ENCODE measurements at regions not wholly inside any gene's neighbourhood (a gene's known extent, or its start where the extent isn't known, plus 50 kb on each side); places are given as distances from the start of the nearest gene placed in this dataset.

DNA sequence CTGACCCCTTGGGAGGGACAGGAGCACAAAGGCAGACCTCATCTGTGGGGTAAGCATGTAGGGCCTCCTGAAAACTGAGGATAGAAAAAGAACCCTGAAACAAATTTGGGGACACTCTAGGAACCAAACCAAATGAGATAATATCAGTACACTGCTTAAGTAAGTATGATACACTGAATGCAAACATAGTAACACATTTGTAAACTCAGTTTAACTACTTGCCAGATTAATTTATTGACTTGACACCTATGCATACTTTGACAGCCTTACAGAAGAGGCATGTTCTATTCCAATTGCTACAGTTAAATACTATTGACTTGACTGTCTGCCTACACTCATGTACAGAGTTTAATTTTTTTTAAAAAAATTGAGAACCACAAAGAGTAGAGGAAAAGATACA lies 1070.8 kb upstream of the SEMA6A start:
- H3K9me3 ChIP-seq (replicated peaks; ENCODE audit: control insufficient read depth, insufficient read depth, low read length) = no peaks in the 10 kb centered on the region
- ChIA-PET POLR2A (no interaction called here), CTCF (no interaction called here)
- H3K9me1 ChIP-seq (replicated peaks; ENCODE audit: control insufficient read depth, extremely low read depth, insufficient read depth, low read length) = no peaks in the 10 kb centered on the region
- H3K4me3 ChIP-seq (replicated peaks in 1 of 3; ENCODE audit: insufficient read depth in 1 of 3, low read depth in 1 of 3, low read length in 3 of 3) = no peak overlapping the region
- no peaks in the 10 kb centered on the region for H4K20me1 ChIP-seq (replicated peaks; ENCODE audit: control insufficient read depth, extremely low read depth, insufficient read depth, low read length)
- H3K27ac ChIP-seq (ENCODE audit: insufficient read depth, low read depth, low read length) = no peak overlapping the region
- H3K36me3 ChIP-seq (ENCODE audit: control insufficient read depth in 2 of 2, extremely low read depth in 1 of 2, insufficient read depth in 2 of 2, low read length in 2 of 2) = no peaks in the 10 kb centered on the region
- no peaks in the 10 kb centered on the region for H3K79me2 ChIP-seq (ENCODE audit: control insufficient read depth, insufficient read depth, low read length)
- DNase-seq (ENCODE audit: low read depth, low spot score) = no peak
- no peak overlapping the region for H3K4me2 ChIP-seq (ENCODE audit: insufficient read depth, low read length)
- H3K9ac ChIP-seq (replicated peaks; ENCODE audit: extremely low read depth, insufficient read depth, low read length) = no peak overlapping the region
- no peak for FAIRE-seq
- BruUV-seq (replicated peaks) = no TSS peak
- no peaks in the 10 kb centered on the region for H3K27me3 ChIP-seq (ENCODE audit: control insufficient read depth in 2 of 2, insufficient read depth in 2 of 2, low read length in 2 of 2)
- intact Hi-C loops (cut with micrococcal nuclease) = no loop called here
- dilution Hi-C loops (cut with MboI; ENCODE audit: extremely low pct_ligation_motif_present, low sequenced_read_pairs) = no loop called here
- no peaks in the 10 kb centered on the region for H3K4me1 ChIP-seq (ENCODE audit: control insufficient read depth, extremely low read depth, insufficient read depth, low read length)
- TF ChIP-seq POLR2A (IDR thresholded peaks at IDR 0.05; ENCODE audit: low read depth, low read length) (no peak), GATA2 (IDR thresholded peaks at IDR 0.05; ENCODE audit: insufficient read depth, insufficient read length, low read depth, low read length) (no peak), EZH2 (IDR thresholded peaks at IDR 0.05; ENCODE audit: borderline replicate concordance, low read depth, low read length, severe bottlenecking) (no peak)
- no peak overlapping the region for H2AFZ ChIP-seq (ENCODE audit: low read depth, low read length)

DNA sequence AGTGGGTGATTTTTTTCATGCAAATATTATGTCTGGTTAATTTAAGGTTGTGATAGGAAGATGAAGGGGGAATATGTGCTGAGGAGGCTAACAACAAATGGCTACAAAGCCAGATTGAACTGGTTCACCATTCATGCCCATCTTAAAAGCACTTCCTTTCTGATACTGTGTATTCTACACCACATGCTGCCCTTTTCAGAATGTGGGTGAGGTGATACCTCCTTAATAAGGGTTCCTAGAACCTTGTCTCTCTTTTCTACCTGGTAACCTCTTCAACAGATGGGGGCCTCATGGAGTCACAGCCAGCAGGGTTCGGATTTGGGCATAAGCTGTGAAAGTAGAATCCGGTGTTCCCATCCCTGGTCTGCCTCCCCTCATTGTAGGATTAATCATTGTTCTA lies 1064.0 kb upstream of the SEMA6A start:
- TF ChIP-seq POLR2A (IDR thresholded peaks at IDR 0.05; ENCODE audit: low read depth, low read length) (no peak), GATA2 (IDR thresholded peaks at IDR 0.05; ENCODE audit: insufficient read depth, insufficient read length, low read depth, low read length) (no peak), POLR2AphosphoS5 (IDR thresholded peaks at IDR 0.05; ENCODE audit: insufficient read depth, low read depth, low read length) (no peak), CTCF (IDR thresholded peaks at IDR 0.05; ENCODE audit: extremely low read depth in 1 of 2, insufficient read depth in 1 of 2, low read depth in 1 of 2, low read length in 2 of 2) (no peak), MYC (IDR thresholded peaks at IDR 0.05; ENCODE audit: low read depth, low read length) (no peak), FOS (IDR thresholded peaks at IDR 0.05; ENCODE audit: borderline replicate concordance, insufficient read depth, low read length) (no peak), JUN (IDR thresholded peaks at IDR 0.05; ENCODE audit: borderline replicate concordance, insufficient read depth, insufficient read length, low read depth) (no peak), EZH2 (IDR thresholded peaks at IDR 0.05; ENCODE audit: borderline replicate concordance, low read depth, low read length, severe bottlenecking) (no peak)
- TF ChIP-seq, protein P1, sequence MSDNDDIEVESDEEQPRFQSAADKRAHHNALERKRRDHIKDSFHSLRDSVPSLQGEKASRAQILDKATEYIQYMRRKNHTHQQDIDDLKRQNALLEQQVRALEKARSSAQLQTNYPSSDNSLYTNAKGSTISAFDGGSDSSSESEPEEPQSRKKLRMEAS (IDR thresholded peaks at IDR 0.05; ENCODE audit: insufficient read depth, insufficient read length) = no peak

More for the DNA sequence above, 1064.0 kb upstream of the SEMA6A start:
- FAIRE-seq (no peak), DNase-seq (ENCODE audit: low read depth, low spot score) (no peak)
- Histone ChIP-seq H3K79me2 (ENCODE audit: control insufficient read depth, insufficient read depth, low read length) (no peaks in the 10 kb centered on the region), H2AFZ (ENCODE audit: low read depth, low read length) (no peak overlapping the region), H3K27me3 (ENCODE audit: control insufficient read depth in 2 of 2, insufficient read depth in 2 of 2, low read length in 2 of 2) (no peaks in the 10 kb centered on the region), H3K36me3 (ENCODE audit: control insufficient read depth in 2 of 2, extremely low read depth in 1 of 2, insufficient read depth in 2 of 2, low read length in 2 of 2) (no peaks in the 10 kb centered on the region), H3K4me2 (ENCODE audit: insufficient read depth, low read length) (no peak overlapping the region), H4K20me1 (replicated peaks; ENCODE audit: control insufficient read depth, extremely low read depth, insufficient read depth, low read length) (no peaks in the 10 kb centered on the region), H3K9me3 (replicated peaks; ENCODE audit: control insufficient read depth, insufficient read depth, low read length) (no peaks in the 10 kb centered on the region), H3K27ac (ENCODE audit: insufficient read depth, low read depth, low read length) (no peak overlapping the region), H3K4me1 (ENCODE audit: control insufficient read depth, extremely low read depth, insufficient read depth, low read length) (no peaks in the 10 kb centered on the region), H3K9ac (replicated peaks; ENCODE audit: extremely low read depth, insufficient read depth, low read length) (no peak overlapping the region), H3K9me1 (replicated peaks; ENCODE audit: control insufficient read depth, extremely low read depth, insufficient read depth, low read length) (no peaks in the 10 kb centered on the region), H3K4me3 (replicated peaks in 1 of 3; ENCODE audit: insufficient read depth in 1 of 3, low read depth in 1 of 3, low read length in 3 of 3) (no peak overlapping the region)
- dilution Hi-C loops (cut with MboI; ENCODE audit: extremely low pct_ligation_motif_present, low sequenced_read_pairs) = no loop called here
- BruUV-seq (replicated peaks) = no TSS peak
- CTCF ChIA-PET = no interaction called here
- POLR2A ChIA-PET = no interaction called here
- intact Hi-C loops (cut with micrococcal nuclease) = no loop called here
